ENCODE measurements at regions not wholly inside any gene's neighbourhood (a gene's known extent, or its start where the extent isn't known, plus 50 kb on each side); places are given as distances from the start of the nearest gene placed in this dataset.

GRCh38 chr2:67662222-67662621 lies 265.1 kb downstream of the ETAA1 start:
- DNase-seq = no peak

DNA sequence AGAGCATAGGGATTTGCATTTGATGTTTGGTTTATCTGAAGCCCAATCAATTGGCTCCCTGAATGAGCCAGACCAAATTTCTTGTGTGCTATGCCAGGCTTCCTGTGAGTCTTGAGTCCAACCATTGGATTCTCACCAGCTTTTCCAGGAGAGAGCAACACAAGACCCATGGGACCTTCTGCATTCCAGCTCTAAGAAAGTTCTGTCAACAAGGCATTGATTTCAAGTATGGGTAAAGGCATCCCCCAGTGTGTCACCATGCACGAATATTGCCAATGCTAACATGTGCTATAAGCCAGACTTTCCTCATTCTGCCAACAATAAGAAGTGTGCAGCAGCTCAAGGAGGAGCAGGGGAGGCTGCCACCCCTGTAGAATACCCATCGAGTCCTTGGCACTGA lies 266.6 kb downstream of the ETAA1 start:
- DNase-seq = no peak

DNA sequence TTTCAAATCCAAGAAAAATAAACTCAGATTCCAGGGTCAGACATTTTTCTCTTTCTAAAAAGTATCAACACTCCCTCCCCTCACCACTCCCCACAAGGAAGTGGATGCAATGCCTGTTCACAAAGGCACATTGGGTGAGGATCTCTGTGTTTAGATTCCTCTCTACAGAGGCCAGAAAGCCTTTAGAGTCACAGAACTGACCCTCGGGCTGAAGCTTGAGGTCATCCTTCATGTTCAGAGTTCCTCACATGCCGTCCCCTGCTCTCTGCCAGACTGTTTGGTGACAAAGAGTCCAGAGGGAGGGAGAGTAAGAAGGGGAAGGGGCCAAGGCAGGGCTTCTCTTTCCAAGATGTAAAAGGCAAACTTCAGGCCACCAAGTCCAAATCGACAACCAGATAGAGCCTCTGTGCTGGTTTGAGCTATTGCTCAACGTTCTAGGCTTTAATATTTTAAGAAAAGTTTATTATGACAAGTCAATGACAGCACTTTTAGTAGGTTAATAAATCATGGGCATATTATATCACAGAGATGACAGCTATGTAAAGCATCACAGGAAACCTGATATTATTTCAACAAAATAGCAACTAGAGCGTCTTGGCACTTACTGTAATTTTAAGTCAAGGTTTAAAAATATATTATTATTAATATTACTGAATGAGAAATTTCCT lies 269.4 kb downstream of the ETAA1 start:
- no peak for DNase-seq

DNA sequence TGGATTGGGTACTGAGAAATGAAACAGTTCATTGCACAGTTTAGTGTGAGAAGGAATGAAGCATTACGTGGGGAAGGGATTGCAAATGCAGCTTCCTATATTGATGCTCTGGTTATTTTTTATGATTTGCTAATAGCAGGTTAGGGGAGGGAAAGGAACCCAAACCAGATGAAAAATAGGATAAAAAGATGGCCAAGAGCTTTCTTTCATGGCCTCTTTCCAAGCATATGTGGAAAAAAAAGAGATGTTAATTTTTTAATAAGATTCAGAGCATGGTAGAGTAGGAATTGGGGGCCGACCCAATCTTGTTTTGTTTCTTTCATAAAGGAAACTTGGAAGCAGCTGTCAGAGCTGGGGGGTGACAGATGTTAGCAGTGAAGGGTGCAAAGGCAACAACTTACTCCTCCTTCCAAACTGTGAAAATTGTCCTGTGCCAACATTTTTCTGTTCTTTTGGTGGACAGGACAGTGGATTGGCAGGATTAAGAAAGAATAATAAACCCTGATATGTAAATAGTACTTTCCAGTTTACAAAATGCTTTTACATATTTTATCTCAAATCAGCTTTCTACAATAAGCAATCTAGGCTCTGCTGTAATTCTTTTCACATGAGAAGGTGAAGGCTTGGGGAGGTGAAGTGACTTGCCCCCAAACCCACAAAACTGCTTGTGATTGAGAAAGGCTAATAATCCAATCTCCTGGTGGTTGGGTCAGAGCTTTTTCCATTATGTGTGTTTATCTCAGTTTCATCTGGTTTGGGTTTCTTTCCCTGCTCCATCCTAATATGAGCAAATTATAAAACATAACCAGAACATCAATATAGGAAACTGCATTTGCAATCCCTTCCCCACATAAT lies 270.1 kb downstream of the ETAA1 start:
- DNase-seq = no peak

DNA sequence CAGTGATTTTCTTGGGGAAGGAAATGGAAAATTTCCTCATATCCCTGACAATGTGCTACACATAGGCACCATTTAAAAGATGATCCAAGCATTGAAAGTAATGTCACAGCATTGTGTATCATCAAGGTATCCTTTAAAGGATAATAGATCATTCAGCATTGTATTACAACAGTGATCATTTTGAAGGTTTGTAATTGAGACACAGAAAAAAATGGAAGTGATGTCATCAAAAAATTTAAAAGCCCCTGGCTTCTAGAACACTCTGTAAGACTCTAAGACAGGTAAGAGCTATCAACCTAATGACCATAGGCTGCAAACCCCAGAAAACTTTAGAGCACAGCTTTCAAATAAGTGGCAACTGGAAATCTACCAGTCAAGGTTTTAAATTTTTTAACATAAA lies 271.4 kb downstream of the ETAA1 start:
- no peak for DNase-seq

- no peak for DNase-seq
Measured at GRCh38 chr2:67669168-67669567, 272.0 kb downstream of the ETAA1 start.

DNA sequence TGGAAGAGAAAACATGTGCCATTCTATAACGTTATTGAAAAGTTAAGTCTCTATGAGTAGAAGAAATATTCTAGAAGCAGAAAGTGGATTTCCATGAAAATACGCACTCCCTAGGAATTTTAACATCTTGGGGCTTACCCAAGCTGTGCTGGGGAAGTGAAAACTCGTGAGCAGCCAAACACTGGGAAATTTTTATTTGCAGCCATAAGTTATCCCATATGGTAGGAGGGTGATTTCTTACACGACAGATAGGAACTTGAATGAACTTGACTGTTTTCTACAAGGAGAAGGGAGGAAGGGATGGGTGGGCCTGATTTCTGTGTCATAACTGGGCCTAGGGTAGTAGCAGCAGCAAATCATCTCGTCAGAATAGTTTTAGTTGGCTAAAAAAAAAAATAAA lies 272.6 kb downstream of the ETAA1 start:
- DNase-seq = no peak

DNA sequence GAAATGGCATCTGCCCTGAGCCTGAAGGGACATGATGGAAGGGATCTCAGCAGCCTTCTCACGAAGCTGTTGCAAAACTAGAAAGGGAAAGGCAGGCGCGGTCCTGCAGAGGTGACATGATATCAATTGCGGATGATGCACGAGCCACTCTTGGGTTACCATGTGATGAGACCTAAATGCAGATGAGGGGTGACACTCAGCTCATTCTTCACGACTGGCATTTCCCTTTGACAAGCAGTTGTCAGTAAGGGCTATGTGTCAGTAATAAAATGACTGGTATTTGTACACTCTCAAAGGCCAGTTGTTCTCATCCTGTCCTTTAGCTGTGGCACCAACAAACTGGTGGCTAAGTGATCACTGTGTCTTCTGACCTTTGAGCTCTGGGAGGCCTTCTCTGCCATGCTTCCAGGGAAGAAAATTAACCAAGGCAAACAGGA lies 273.6 kb downstream of the ETAA1 start:
- DNase-seq = no peak

DNA sequence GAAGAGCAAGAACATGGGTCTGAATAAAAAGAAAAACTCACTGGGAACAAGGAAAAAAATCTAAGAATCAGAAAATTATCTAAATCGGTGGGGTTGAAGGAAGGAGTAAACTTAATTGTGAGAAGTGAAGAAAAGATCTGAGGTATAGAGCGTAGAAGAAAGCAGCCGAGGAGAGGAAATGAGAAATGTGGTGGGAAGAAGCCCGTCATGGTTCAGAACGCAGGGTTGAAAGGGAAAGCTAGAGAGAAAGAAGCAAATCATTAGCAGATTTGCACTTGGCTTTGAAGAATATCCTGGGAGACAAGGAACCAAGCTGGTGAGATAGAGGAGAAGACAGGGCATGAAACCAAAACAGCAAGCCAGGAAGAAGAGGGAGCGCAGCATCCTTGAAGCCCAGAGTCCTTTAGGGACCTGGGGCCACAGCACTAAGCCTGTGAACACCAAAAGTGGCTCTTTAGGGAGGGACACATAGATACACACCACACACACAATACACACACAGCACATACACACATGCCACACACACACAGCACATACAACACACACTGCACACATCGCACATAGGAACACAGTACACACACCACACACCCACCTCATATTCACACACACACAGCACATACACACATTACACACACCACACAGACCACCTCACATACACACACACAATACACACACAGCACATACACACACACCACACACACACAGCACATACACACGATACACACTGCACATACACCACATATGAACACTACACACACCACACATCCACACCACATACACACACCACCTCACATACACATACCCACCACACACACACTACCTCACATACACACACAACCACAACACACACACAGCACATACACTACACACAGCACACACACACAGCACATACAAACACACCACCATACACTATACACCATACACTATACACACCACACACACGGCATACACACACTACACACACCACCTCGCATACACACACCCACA lies 274.6 kb downstream of the ETAA1 start:
- no peak for DNase-seq

DNA sequence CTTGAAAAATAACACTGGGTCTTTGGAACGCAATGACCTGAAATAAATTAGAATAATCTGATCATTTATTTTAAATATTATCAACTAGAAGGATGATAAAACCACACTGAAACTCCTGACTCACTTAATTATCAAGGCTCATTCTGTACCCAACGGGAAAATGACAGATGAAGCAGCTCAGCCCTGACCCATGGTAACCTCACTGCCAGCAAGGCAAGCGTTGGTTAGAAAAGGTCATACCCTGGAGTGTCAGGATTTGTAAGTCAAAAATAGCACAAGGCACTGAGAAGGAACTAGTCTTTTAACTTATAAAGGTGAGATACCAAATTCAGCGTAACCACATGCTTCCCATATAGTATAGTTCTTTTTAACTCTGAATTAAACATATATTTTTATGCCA lies 277.5 kb downstream of the ETAA1 start:
- DNase-seq = no peak

DNA sequence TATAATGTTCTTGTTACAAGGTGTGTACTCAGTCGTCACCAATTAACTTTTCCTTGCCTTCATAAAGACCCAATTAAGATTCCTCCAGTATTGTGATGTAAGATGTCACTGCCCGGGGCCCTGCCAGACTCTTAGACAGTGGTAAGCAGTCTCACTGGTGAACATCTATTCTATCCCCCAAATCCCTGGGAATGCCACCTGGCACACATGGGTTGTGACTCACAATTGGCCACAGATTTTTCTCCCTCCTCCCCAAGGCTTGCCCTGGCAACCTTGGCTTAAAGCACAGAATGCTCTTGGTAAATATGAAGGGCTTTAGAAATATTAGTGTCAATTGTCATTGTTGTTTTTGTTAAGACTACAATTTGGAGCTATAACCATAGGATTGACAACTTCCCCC lies 287.9 kb downstream of the ETAA1 start:
- no peak for DNase-seq

GRCh38 chr2:67686254-67686653 lies 289.1 kb downstream of the ETAA1 start:
- no peak for DNase-seq

DNA sequence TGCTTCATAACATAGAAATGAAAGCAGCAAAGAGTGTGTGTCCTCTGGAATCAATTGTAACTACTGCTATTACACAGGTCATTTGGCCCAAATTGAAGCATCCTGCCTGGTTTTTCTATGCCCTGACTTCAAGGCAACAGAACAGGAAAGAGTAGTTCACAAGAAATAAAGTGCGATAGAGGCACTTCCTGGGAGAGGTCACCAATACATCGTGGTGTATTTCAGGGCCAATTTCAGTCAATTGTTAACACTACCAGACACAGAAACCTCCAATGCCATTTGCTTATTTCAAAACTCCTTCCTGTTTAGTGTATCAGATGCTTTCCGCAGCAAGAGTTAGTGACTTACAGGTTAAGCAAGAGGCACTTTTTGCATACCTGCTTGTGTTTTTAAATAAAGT lies 292.1 kb downstream of the ETAA1 start:
- no peak for DNase-seq

DNA sequence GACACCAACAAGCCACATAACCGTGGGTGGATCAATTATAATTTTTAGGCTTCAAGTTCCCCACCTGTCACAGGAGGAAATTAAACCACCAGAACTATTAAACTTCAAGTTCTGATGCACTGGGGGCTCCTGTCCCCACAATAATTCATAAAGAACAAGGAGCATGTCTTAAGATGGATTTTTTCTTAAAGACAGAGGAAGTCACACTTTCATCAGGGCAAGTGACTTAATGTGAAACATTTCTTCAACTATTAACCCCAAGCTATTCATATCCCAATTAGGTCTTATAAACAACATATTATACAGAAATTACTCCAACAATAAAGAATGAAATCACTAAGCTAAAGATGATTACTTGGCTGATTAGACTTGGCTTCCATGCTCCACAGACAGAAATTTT lies 292.5 kb downstream of the ETAA1 start:
- DNase-seq = no peak

DNA sequence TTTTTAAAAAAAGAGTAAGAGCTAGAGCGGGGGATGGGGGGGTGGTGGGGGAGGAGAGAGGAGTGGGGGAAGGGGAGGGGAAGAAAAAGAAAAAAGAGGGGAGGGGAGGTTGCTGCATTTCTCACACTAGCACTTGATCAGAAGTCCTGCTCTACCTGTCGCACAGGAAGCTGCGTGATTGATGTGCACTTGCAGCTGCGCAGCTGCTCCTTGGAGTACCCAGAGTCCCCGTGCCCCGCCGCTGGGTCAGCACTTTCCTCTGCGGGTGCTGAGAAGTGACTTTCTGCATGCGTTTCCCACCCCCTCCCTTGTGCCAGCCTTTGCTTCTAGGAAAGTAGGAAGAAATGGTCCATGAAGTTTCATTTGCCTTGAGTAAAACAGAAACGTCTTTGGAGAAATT lies 297.3 kb downstream of the ETAA1 start:
- no peak for DNase-seq

- no peak for DNase-seq
Measured at GRCh38 chr2:67701011-67701410, 303.9 kb downstream of the ETAA1 start.

GRCh38 chr2:67702284-67702683 lies 305.2 kb downstream of the ETAA1 start:
- no peak for DNase-seq

- DNase-seq = no peak
Measured at GRCh38 chr2:67702937-67703336, 305.8 kb downstream of the ETAA1 start.

DNA sequence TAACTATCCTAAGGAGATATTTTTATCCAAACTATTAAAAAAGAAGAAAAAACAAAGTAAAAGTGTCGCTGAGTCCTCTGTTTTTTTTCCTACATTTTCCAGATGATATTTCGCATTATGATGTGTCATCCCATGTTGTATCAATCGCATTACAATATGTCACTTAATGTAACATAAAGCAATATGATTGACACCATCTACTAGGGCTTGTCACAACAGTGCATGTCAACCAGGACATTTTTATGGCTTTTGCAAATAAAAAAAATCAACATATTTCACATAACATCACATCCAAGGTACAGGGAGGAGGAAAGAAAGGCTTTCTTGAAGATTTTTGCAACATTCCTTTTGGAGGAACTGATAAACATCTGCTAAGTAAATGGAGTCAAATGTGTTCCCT lies 308.9 kb downstream of the ETAA1 start:
- no peak for DNase-seq

GRCh38 chr2:67707896-67708295 lies 310.8 kb downstream of the ETAA1 start:
- no peak for DNase-seq

DNA sequence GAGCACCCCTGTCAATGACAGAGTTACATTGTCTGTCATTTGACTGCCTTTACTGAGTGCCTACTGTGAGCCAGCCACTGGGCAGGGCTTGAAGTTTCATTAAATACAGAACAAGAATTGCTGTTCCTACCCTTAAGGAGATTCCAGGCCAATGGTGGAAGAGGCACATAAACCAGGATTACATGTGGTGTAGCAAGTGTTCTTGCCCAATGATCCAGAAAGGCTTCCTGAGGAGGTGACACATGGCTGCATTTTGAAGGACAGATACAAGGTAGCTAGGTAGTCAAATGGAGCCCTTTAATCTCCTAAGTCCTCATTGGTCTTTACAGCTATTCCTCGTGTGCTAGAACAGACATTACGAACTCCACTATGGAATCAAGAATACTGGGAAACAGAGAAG lies 312.7 kb downstream of the ETAA1 start:
- no peak for DNase-seq

DNA sequence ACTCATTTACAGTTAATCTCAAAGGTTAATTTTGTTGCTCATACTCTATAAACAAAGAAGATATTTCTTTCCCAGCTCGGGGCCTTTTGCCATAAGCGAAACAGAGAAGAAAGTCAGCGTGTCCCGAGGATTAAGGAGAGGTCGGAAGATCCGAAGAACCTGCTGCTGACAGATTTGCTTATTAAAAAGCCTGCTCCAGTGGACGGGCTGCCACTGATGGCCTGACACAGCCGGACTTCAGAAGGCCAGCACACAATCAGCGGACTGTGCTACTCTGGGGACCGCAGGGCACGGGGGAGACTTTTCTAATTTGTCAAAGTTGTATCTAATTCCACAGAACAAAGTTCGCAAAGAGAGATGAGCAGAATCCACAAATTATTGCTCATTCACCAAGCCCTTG lies 315.4 kb downstream of the ETAA1 start:
- DNase-seq = no peak

DNA sequence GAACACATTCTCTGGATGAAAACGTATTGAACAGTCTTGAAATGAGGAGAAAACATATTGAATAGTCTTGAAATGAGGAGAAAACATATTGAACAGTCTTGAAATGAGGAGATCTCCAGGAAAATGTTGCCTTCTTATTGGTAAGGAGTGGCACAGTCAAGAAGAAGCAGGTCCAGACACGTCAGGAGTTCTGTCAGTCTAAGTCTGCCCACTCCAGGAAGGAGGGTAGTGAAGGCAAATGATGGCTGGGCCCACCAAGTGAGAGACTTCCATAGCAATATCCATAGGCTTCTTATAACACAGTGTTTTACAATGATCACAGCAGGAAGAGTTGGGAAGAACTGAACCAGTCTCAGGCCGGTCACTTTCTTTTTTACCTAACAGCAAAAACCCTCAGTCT lies 316.2 kb downstream of the ETAA1 start:
- DNase-seq = no peak

All from T1000 (cell line).